PC-3 (cell line): ENCODE measurements at regions not wholly inside any gene's neighbourhood (a gene's known extent, or its start where the extent isn't known, plus 50 kb on each side); places are given as distances from the start of the nearest gene placed in this dataset.

ENCODE experiments used
- ATAC-seq: fragments of 200-7000 bp; cut with Tn5 transposase; 2 replicates; pipeline ENCODE4 v1.9.1; 2020; ENCODE audit warnings: mild to moderate bottlenecking, moderate library complexity
- BruUV-seq: library from RNA; stranded (reverse); fragments of 400-500 nt; replicated peaks from 2 replicates; lab custom pipeline; 2021; lab: Mats Ljungman, UMichigan
- CTCF ChIA-PET: fragments of 300-600 bp; sonication (Branson Sonifier 250); formaldehyde crosslinking; loops from one replicate; lab custom pipeline; 2022; ENCODE audit warnings: antibody characterized with exemption; lab: Charles Lee
- POLR2A ChIA-PET: fragments of 300-600 bp; sonication (Branson Sonifier 250); formaldehyde crosslinking; loops from one replicate; lab custom pipeline; 2022; ENCODE audit warnings: antibody characterized with exemption; ENCODE audit not compliant: unreplicated experiment; lab: Charles Lee
- DNase-seq: peaks from one replicate; pipeline ENCODE4 v3.0.0-alpha.2; 2015
- H2AFZ ChIP-seq: fragments of 300-600 bp; sonication (generic); 2 replicates; pipeline ENCODE4 v1.6.0; 2016; ENCODE audit warnings: antibody characterized with exemption, low read length
- H3F3A ChIP-seq: fragments of 300-600 bp; sonication (generic); one replicate; pipeline ENCODE4 v1.6.0; 2017; ENCODE audit warnings: antibody characterized with exemption, low read length, control low read depth, mild to moderate bottlenecking; ENCODE audit not compliant: unreplicated experiment
- H3K27ac ChIP-seq: fragments of 300-600 bp; sonication (generic); 2 replicates; pipeline ENCODE4 v1.5.1; 2016; ENCODE audit warnings: mild to moderate bottlenecking, low read length
- H3K27me3 ChIP-seq: fragments of 300-600 bp; sonication (generic); 2 replicates; pipeline ENCODE4 v1.6.1; 2016; ENCODE audit warnings: low read length, mixed read lengths
- H3K36me3 ChIP-seq: fragments of 300-600 bp; sonication (generic); 2 replicates; pipeline ENCODE4 v1.6.1; 2016; ENCODE audit warnings: low read depth, mixed run types, low read length, mixed read lengths
- H3K4me1 ChIP-seq: fragments of 300-600 bp; sonication (generic); 2 replicates; pipeline ENCODE4 v1.5.1; 2016; ENCODE audit warnings: low read length; ENCODE audit not compliant: insufficient read depth
- H3K4me2 ChIP-seq: fragments of 300-600 bp; sonication (generic); 2 replicates; pipeline ENCODE4 v1.6.0; 2016; ENCODE audit warnings: low read length
- H3K4me3 ChIP-seq: fragments of 300-600 bp; sonication (generic); 2 replicates; pipeline ENCODE4 v1.5.1; 2016; ENCODE audit warnings: mild to moderate bottlenecking, low read length, mixed read lengths
- H3K79me2 ChIP-seq: fragments of 300-600 bp; sonication (generic); 2 replicates; pipeline ENCODE4 v1.6.1; 2017; ENCODE audit warnings: low read length, mixed read lengths
- H3K9ac ChIP-seq: fragments of 300-600 bp; sonication (generic); 2 replicates; pipeline ENCODE4 v1.6.0; 2016; ENCODE audit warnings: mild to moderate bottlenecking, low read length
- H3K9me2 ChIP-seq: fragments of 300-600 bp; sonication (generic); replicated peaks from 2 replicates; pipeline ENCODE4 v1.6.1; 2016; ENCODE audit warnings: mixed run types, low read length, mixed read lengths
- H3K9me3 ChIP-seq: fragments of 300-600 bp; sonication (generic); 2 replicates; pipeline ENCODE4 v1.6.1; 2016; ENCODE audit warnings: low read length, mixed read lengths
- H4K20me1 ChIP-seq: fragments of 300-600 bp; sonication (generic); 2 replicates; pipeline ENCODE4 v1.6.1; 2016; ENCODE audit warnings: low read length, mixed read lengths
- EZH2 ChIP-seq: fragments of 300-600 bp; sonication (generic); IDR thresholded peaks from one replicate; pipeline ENCODE4 v1.6.1; 2017; ENCODE audit warnings: antibody characterized with exemption, mild to moderate bottlenecking, low read length; ENCODE audit not compliant: unreplicated experiment
- EZH2phosphoT487 ChIP-seq: fragments of 300-600 bp; sonication (generic); IDR thresholded peaks from 2 replicates; pipeline ENCODE4 v1.6.1; 2018; ENCODE audit warnings: mild to moderate bottlenecking, antibody characterized with exemption, low read length, borderline replicate concordance
- intact Hi-C: fragments of 100-400 bp; cut with micrococcal nuclease; formaldehyde crosslinking; loops from 2 replicates; pipeline ENCODE4 v1.9.0; 2023
- TF ChIP-seq, protein P1 (sequence below): fragments of 300-600 bp; sonication (generic); conservative IDR thresholded peaks from 2 replicates; pipeline ENCODE4 v1.5.1; 2017; ENCODE audit warnings: antibody characterized with exemption, low read depth, mild to moderate bottlenecking, low read length

DNA sequence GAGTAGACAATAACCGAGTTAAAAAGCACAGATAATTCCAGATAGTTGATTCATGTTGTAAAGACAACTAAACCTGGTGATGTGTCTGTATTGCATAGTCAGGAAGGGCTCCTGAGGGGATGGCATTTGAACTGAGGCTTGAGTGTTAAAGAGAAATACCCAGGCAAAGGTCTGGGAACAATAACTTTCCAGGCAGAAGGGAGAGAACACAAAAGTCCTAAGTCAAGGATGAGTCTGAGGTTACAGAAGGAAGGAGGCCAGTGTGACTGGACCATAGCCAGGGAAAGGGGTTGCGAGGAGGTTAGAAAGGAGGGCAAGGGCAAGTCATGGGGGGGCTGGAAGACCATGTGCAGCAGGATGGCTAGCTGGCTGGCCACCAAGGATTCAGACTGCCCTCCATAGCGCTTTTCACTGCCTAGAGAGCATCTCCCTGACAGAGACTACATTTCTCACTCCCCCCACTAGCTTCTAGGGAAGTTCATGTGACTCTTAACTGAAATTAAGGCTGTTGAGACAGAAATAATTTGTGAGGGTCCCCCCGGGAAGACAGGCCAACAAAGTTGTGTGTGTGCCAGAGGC, 135.5 kb upstream of the CREB1 start:
- TF ChIP-seq, protein P1, sequence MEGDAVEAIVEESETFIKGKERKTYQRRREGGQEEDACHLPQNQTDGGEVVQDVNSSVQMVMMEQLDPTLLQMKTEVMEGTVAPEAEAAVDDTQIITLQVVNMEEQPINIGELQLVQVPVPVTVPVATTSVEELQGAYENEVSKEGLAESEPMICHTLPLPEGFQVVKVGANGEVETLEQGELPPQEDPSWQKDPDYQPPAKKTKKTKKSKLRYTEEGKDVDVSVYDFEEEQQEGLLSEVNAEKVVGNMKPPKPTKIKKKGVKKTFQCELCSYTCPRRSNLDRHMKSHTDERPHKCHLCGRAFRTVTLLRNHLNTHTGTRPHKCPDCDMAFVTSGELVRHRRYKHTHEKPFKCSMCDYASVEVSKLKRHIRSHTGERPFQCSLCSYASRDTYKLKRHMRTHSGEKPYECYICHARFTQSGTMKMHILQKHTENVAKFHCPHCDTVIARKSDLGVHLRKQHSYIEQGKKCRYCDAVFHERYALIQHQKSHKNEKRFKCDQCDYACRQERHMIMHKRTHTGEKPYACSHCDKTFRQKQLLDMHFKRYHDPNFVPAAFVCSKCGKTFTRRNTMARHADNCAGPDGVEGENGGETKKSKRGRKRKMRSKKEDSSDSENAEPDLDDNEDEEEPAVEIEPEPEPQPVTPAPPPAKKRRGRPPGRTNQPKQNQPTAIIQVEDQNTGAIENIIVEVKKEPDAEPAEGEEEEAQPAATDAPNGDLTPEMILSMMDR: no peak
- TF ChIP-seq EZH2: no peak
- no peak overlapping the region for H3K4me3 ChIP-seq
- peak overlapping the region; percentile 98 for H3K27ac ChIP-seq
- no peaks in the 10 kb centered on the region for H3K27me3 ChIP-seq
- H3K36me3 ChIP-seq: no peaks in the 10 kb centered on the region
- H2AFZ ChIP-seq: peak overlapping the region; percentile 21; the same call in 1 of the 2 replicates
- H3K4me2 ChIP-seq: peak overlapping the region; percentile 43
- H3K4me1 ChIP-seq: peaks cover 23% of the 10 kb centered on the region
- H3K79me2 ChIP-seq: no peaks in the 10 kb centered on the region
- DNase-seq: peak; percentile 55
- ChIA-PET CTCF (interaction anchor here (0.6 kb wide), 1 partner anchor 372 kb away, joined by 10 read pairs; no protein-coding TSS in a partner anchor), POLR2A (interaction anchor here (0.7 kb wide), 1 partner anchor 137 kb away, joined by 3 read pairs; no protein-coding TSS in a partner anchor)
- H3K9me2 ChIP-seq: no peaks in the 10 kb centered on the region
- H3K9me3 ChIP-seq: no peaks in the 10 kb centered on the region
- intact Hi-C loops: loop anchor here (2.0 kb wide), 6 partner anchors 55 to 227 kb away; no protein-coding TSS in a partner anchor
- TSS peak; percentile 98 for BruUV-seq
- peak overlapping the region; percentile 85 for H3K9ac ChIP-seq
- peaks cover 4% of the 10 kb centered on the region for H3F3A ChIP-seq
- no peaks in the 10 kb centered on the region for H4K20me1 ChIP-seq
- peak; percentile 9 for ATAC-seq

DNA sequence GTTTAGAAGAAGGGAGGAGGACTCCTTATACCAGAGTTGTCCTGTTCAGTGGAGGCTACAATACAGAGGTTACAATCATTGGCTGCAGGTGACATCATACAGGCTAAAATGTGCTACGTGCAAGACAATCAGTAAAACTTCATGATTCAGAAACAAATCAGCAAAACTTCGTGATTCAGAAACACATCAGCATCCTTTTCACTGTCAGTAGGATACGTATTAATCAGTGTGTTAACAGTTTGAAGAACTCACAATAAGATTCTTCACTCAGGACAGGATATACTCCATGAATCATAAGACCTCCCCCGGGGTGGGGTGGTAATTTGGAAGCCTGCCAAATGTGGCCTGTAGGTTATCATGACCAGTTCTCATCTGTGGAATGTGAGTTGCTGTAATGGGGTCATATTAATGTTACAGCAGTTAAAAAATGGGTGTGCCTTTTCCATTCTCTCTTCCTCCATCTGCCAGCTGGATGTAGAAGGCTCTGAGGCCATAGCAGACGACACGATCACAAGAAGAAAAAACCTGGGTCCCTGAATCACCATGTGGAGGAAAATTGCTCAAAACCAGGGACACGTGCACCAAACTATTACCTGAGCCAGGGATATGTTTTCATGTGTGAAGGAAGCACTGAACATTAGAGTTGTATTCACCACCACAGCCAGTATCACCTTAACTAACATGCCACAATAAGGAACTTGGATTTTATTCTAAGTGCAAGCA, 134.8 kb upstream of the CREB1 start:
- Histone ChIP-seq H3K36me3 (no peaks in the 10 kb centered on the region), H3K27me3 (no peaks in the 10 kb centered on the region), H3K27ac (peak overlapping the region; percentile 99), H3K79me2 (no peaks in the 10 kb centered on the region), H3F3A (peaks cover 4% of the 10 kb centered on the region), H2AFZ (peak overlapping the region; percentile 44), H4K20me1 (no peaks in the 10 kb centered on the region), H3K9me3 (no peaks in the 10 kb centered on the region), H3K4me2 (peak overlapping the region; percentile 74), H3K4me3 (peak overlapping the region; percentile 40), H3K9ac (peak overlapping the region; percentile 89), H3K9me2 (no peaks in the 10 kb centered on the region), H3K4me1 (peaks cover 23% of the 10 kb centered on the region)
- ATAC-seq (peak; percentile 86), DNase-seq (peak; percentile 99)
- intact Hi-C loops: loop anchor here (1.0 to 2.0 kb wide), 7 partner anchors 54 to 228 kb away; no protein-coding TSS in a partner anchor
- no peak for TF ChIP-seq EZH2
- TF ChIP-seq, protein P1: no peak
- no peak for TF ChIP-seq EZH2phosphoT487
- no TSS peak for BruUV-seq
- POLR2A ChIA-PET: interaction anchor here (0.7 kb wide), 1 partner anchor 138 kb away, joined by 3 read pairs; no protein-coding TSS in a partner anchor
- CTCF ChIA-PET: interaction anchor here (0.5 to 0.6 kb wide), 2 partner anchors 229 to 371 kb away, joined by 3 to 10 read pairs; partner anchors contain the start of gene KLF7
